ENCODE measurements at regions not wholly inside any gene's neighbourhood (a gene's known extent, or its start where the extent isn't known, plus 50 kb on each side); places are given as distances from the start of the nearest gene placed in this dataset.

DNA sequence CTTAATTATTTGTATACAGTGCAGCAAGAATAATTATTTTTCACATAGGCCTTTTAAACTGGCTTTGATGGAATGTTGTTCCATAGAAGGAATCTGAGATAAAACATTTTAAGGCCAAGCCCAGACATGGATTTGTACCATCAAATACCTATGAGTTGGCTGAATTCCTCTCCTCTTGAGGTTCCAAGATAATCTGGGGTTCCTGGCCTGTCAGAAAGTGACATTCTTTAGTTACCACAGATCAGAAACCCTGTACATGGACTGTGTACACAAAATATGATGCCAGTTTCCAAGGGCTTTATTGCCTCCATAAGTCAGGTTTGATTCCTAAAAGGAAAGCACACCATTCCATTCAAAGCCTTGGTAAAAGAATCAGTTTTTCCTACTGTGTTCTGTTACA, 1256.7 kb upstream of the NRXN1 start:
- no peak overlapping the region for H2AFZ ChIP-seq (ENCODE audit: control insufficient read depth, low read length)
- H3K79me2 ChIP-seq (ENCODE audit: control insufficient read depth, insufficient read depth, low read length), result no peaks in the 10 kb centered on the region
- dilution Hi-C loops (cut with MboI; ENCODE audit: extremely low pct_ligation_motif_present, low sequenced_read_pairs), result no loop called here
- no peak overlapping the region for H3K27ac ChIP-seq (ENCODE audit: control insufficient read depth, insufficient read depth, low read length)
- H3K4me3 ChIP-seq (ENCODE audit: control insufficient read depth in 2 of 3, extremely low read depth in 1 of 3, insufficient read depth in 2 of 3, low read depth in 1 of 3, low read length in 3 of 3), result no peak overlapping the region
- no peaks in the 10 kb centered on the region for H3K9me3 ChIP-seq (ENCODE audit: control insufficient read depth, low read depth, low read length)
- no peak for FAIRE-seq
- TF ChIP-seq EZH2 (IDR thresholded peaks at IDR 0.05; ENCODE audit: low read length), result no peak
- TF ChIP-seq CTCF (optimal IDR thresholded peaks at IDR 0.05 in 1 of 3, IDR thresholded peaks at IDR 0.05 in 1 of 3, conservative IDR thresholded peaks at IDR 0.05 in 1 of 3; ENCODE audit: extremely low read depth in 1 of 3, insufficient read depth in 2 of 3, low read length in 3 of 3), result no peak
- no peaks in the 10 kb centered on the region for H4K20me1 ChIP-seq (ENCODE audit: control insufficient read depth, extremely low read depth, insufficient read depth, low read length)
- no peaks in the 10 kb centered on the region for H3K4me1 ChIP-seq (ENCODE audit: control insufficient read depth, extremely low read depth, insufficient read depth, low read length)
- H3K4me2 ChIP-seq (ENCODE audit: control insufficient read depth, extremely low read depth, insufficient read depth, low read depth, low read length), result no peak overlapping the region
- H3K27me3 ChIP-seq (ENCODE audit: control insufficient read depth, extremely low read depth, insufficient read depth, low read length), result no peaks in the 10 kb centered on the region
- H3K9me1 ChIP-seq (ENCODE audit: control insufficient read depth, extremely low read depth, insufficient read depth, low read length), result no peaks in the 10 kb centered on the region
- no peaks in the 10 kb centered on the region for H3K36me3 ChIP-seq (ENCODE audit: control insufficient read depth in 2 of 2, extremely low read depth in 1 of 2, insufficient read depth in 2 of 2, low read length in 2 of 2)
- DNase-seq (ENCODE audit: low read depth, low spot score), result no peak
- H3K9ac ChIP-seq (ENCODE audit: control insufficient read depth, extremely low read depth, insufficient read depth, low read length), result no peak overlapping the region

- DNase-seq (ENCODE audit: low read depth, low spot score), result no peak
- H3K27me3 ChIP-seq (ENCODE audit: control insufficient read depth, extremely low read depth, insufficient read depth, low read length), result no peaks in the 10 kb centered on the region
- H3K4me2 ChIP-seq (ENCODE audit: control insufficient read depth, extremely low read depth, insufficient read depth, low read depth, low read length), result no peak overlapping the region
- no peaks in the 10 kb centered on the region for H3K9me3 ChIP-seq (ENCODE audit: control insufficient read depth, low read depth, low read length)
- H2AFZ ChIP-seq (ENCODE audit: control insufficient read depth, low read length), result no peak overlapping the region
- H3K9me1 ChIP-seq (ENCODE audit: control insufficient read depth, extremely low read depth, insufficient read depth, low read length), result no peaks in the 10 kb centered on the region
- H3K4me3 ChIP-seq (ENCODE audit: control insufficient read depth in 2 of 3, extremely low read depth in 1 of 3, insufficient read depth in 2 of 3, low read depth in 1 of 3, low read length in 3 of 3), result no peak overlapping the region
- no peaks in the 10 kb centered on the region for H4K20me1 ChIP-seq (ENCODE audit: control insufficient read depth, extremely low read depth, insufficient read depth, low read length)
- no peak for FAIRE-seq
- H3K79me2 ChIP-seq (ENCODE audit: control insufficient read depth, insufficient read depth, low read length), result no peaks in the 10 kb centered on the region
- no peak for TF ChIP-seq EZH2 (IDR thresholded peaks at IDR 0.05; ENCODE audit: low read length)
- no peaks in the 10 kb centered on the region for H3K4me1 ChIP-seq (ENCODE audit: control insufficient read depth, extremely low read depth, insufficient read depth, low read length)
- no peaks in the 10 kb centered on the region for H3K36me3 ChIP-seq (ENCODE audit: control insufficient read depth in 2 of 2, extremely low read depth in 1 of 2, insufficient read depth in 2 of 2, low read length in 2 of 2)
- no peak overlapping the region for H3K27ac ChIP-seq (ENCODE audit: control insufficient read depth, insufficient read depth, low read length)
- no peak overlapping the region for H3K9ac ChIP-seq (ENCODE audit: control insufficient read depth, extremely low read depth, insufficient read depth, low read length)
- dilution Hi-C loops (cut with MboI; ENCODE audit: extremely low pct_ligation_motif_present, low sequenced_read_pairs), result no loop called here
These were observed 1238.0 kb upstream of the NRXN1 start for GRCh38 chr2:52269696-52270485.

DNA sequence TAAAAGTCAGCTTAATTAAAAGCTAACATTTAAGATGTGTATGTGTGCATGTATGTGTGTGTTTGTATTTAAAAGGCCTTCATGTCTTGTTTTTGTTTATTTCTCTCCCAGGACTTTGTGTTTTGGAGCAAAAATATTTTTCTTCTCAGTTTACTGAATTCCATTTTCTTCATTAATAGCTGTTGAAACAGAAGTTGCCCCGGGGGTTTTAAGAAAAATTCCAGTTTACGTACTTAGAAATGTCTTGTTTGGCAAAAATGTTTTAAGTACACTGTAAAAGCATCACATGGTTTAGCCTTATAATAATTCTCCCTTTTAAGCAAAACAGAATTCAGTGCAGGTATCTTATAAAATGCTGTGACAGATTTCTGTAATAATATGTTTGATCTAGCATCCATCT, 1233.0 kb upstream of the NRXN1 start:
- no peaks in the 10 kb centered on the region for H3K9me3 ChIP-seq (ENCODE audit: control insufficient read depth, low read depth, low read length)
- H3K4me2 ChIP-seq (ENCODE audit: control insufficient read depth, extremely low read depth, insufficient read depth, low read depth, low read length), result no peak overlapping the region
- H3K36me3 ChIP-seq (ENCODE audit: control insufficient read depth in 2 of 2, extremely low read depth in 1 of 2, insufficient read depth in 2 of 2, low read length in 2 of 2), result no peaks in the 10 kb centered on the region
- no peak overlapping the region for H3K9ac ChIP-seq (ENCODE audit: control insufficient read depth, extremely low read depth, insufficient read depth, low read length)
- no peaks in the 10 kb centered on the region for H4K20me1 ChIP-seq (ENCODE audit: control insufficient read depth, extremely low read depth, insufficient read depth, low read length)
- DNase-seq (ENCODE audit: low read depth, low spot score) (no peak), FAIRE-seq (no peak)
- TF ChIP-seq CTCF (optimal IDR thresholded peaks at IDR 0.05 in 1 of 3, IDR thresholded peaks at IDR 0.05 in 1 of 3, conservative IDR thresholded peaks at IDR 0.05 in 1 of 3; ENCODE audit: extremely low read depth in 1 of 3, insufficient read depth in 2 of 3, low read length in 3 of 3) (no peak), EZH2 (IDR thresholded peaks at IDR 0.05; ENCODE audit: low read length) (no peak)
- no peaks in the 10 kb centered on the region for H3K9me1 ChIP-seq (ENCODE audit: control insufficient read depth, extremely low read depth, insufficient read depth, low read length)
- H3K4me3 ChIP-seq (ENCODE audit: control insufficient read depth in 2 of 3, extremely low read depth in 1 of 3, insufficient read depth in 2 of 3, low read depth in 1 of 3, low read length in 3 of 3), result no peak overlapping the region
- no peaks in the 10 kb centered on the region for H3K79me2 ChIP-seq (ENCODE audit: control insufficient read depth, insufficient read depth, low read length)
- no peak overlapping the region for H3K27ac ChIP-seq (ENCODE audit: control insufficient read depth, insufficient read depth, low read length)
- dilution Hi-C loops (cut with MboI; ENCODE audit: extremely low pct_ligation_motif_present, low sequenced_read_pairs), result no loop called here
- no peaks in the 10 kb centered on the region for H3K27me3 ChIP-seq (ENCODE audit: control insufficient read depth, extremely low read depth, insufficient read depth, low read length)
- no peak overlapping the region for H2AFZ ChIP-seq (ENCODE audit: control insufficient read depth, low read length)
- no peaks in the 10 kb centered on the region for H3K4me1 ChIP-seq (ENCODE audit: control insufficient read depth, extremely low read depth, insufficient read depth, low read length)
